Superior temporal gyrus (tissue), 1 donor: ENCODE measurements at regions not wholly inside any gene's neighbourhood (a gene's known extent, or its start where the extent isn't known, plus 50 kb on each side); places are given as distances from the start of the nearest gene placed in this dataset.
"Not testable (repeated sequence)": the region's sequence is repeated elsewhere in the genome, so short reads cannot be mapped to it uniquely, and the experiment has no call there.

Source experiments
- DNase-seq: peaks from one replicate; pipeline ENCODE4 v3.0.0-alpha.2; 2016; ENCODE audit errors: extremely low spot score

- no peak for DNase-seq
Observed at GRCh38 chr6:78505178-78505577, 362.2 kb upstream of the IRAK1BP1 start.

- DNase-seq = no peak
Observed at GRCh38 chr6:78511009-78511408, 356.3 kb upstream of the IRAK1BP1 start.

- DNase-seq = no peak
Observed at GRCh38 chr6:78513856-78514255, 353.5 kb upstream of the IRAK1BP1 start.

- DNase-seq = no peak
Observed at GRCh38 chr6:78515271-78515670, 352.1 kb upstream of the IRAK1BP1 start.

- DNase-seq = no peak
Observed at GRCh38 chr6:78517399-78517798, 350.0 kb upstream of the IRAK1BP1 start.

GRCh38 chr6:78523622-78524021, 343.7 kb upstream of the IRAK1BP1 start:
- DNase-seq = no peak

- no peak for DNase-seq
Observed at GRCh38 chr6:78525976-78526375, 341.4 kb upstream of the IRAK1BP1 start.

GRCh38 chr6:78526432-78526831, 340.9 kb upstream of the IRAK1BP1 start:
- no peak for DNase-seq

- DNase-seq = no peak
Observed at GRCh38 chr6:78528926-78529325, 338.4 kb upstream of the IRAK1BP1 start.

- no peak for DNase-seq
Observed at GRCh38 chr6:78530208-78530607, 337.1 kb upstream of the IRAK1BP1 start.

- no peak for DNase-seq
Observed at GRCh38 chr6:78533426-78533825, 333.9 kb upstream of the IRAK1BP1 start.

GRCh38 chr6:78533876-78534275, 333.5 kb upstream of the IRAK1BP1 start:
- DNase-seq = no peak

- no peak for DNase-seq
Observed at GRCh38 chr6:78538002-78538401, 329.3 kb upstream of the IRAK1BP1 start.

GRCh38 chr6:78547636-78548035, 319.7 kb upstream of the IRAK1BP1 start:
- DNase-seq = not testable (repeated sequence)

GRCh38 chr6:78551361-78551760, 316.0 kb upstream of the IRAK1BP1 start:
- no peak for DNase-seq

GRCh38 chr6:78552435-78552834, 314.9 kb upstream of the IRAK1BP1 start:
- DNase-seq = no peak

GRCh38 chr6:78554341-78554740, 313.0 kb upstream of the IRAK1BP1 start:
- DNase-seq = no peak

- no peak for DNase-seq
Observed at GRCh38 chr6:78559056-78559455, 308.3 kb upstream of the IRAK1BP1 start.

GRCh38 chr6:78561015-78561414, 306.3 kb upstream of the IRAK1BP1 start:
- DNase-seq = no peak

GRCh38 chr6:78565997-78566396, 301.4 kb upstream of the IRAK1BP1 start:
- DNase-seq = no peak

GRCh38 chr6:78570044-78570443, 297.3 kb upstream of the IRAK1BP1 start:
- DNase-seq = no peak

- no peak for DNase-seq
Observed at GRCh38 chr6:78577585-78577984, 289.8 kb upstream of the IRAK1BP1 start.

- no peak for DNase-seq
Observed at GRCh38 chr6:78578430-78578829, 288.9 kb upstream of the IRAK1BP1 start.

- no peak for DNase-seq
Observed at GRCh38 chr6:78580923-78581322, 286.4 kb upstream of the IRAK1BP1 start.

- DNase-seq = no peak
Observed at GRCh38 chr6:78583079-78583478, 284.3 kb upstream of the IRAK1BP1 start.
